ENCODE measurements at regions not wholly inside any gene's neighbourhood (a gene's known extent, or its start where the extent isn't known, plus 50 kb on each side); places are given as distances from the start of the nearest gene placed in this dataset.
"Not testable (repeated sequence)": the region's sequence is repeated elsewhere in the genome, so short reads cannot be mapped to it uniquely, and the experiment has no call there.

DNA sequence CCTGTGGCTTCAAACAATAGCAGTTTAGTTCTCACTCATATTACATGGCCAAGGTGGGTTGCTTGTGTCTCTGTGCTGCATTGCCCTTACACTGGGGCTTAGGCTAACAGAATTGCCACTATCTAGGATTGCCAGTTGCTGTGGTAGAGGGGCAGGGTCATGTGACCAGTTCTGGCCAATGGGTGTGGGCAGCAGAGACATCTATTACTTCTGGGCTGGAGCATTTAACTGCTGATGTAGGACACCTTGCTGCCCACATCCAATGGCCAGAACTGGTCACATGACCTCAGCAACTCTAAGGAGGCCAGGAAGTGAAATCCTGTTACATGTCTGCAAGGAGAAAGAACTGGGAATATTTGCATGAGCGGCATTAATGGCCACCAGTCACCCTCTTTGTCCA lies 199.3 kb downstream of the C9orf152 start:
- DNase-seq (ENCODE audit: insufficient read length, low spot score) (no peak), FAIRE-seq (no peak)

DNA sequence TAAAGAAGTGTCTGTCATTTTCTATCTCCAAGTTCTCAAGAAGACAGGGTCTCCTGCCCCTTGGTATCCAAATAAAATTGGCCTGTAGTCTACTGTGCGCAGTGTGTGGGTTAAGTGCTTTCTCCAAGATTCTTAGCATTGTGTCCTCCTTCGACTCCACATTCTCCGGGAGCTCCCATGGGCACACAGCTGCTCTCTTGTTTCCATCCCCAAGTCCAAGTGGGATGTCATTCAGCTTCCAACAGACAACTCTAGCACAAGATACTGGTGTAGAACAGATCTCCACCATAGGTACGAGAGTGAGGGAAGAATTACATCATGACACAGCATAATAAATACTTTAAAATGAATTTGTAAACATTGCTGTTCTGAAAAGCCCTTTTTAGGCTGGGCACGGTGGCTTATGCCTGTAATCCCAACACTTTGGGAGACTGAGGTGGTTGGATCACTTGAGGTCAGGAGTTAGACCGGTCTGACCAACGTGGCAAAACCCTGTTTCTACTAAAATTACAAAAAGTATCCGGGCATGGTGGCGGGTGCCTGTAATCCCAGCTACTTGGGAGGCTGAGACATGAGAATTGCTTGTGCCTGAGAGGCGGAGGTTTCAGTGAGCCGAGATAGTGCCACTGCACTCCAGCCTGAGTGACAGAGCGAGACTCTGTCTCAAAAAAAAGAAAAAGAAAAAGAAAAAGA lies 196.2 kb downstream of the C9orf152 start:
- FAIRE-seq (no peak), DNase-seq (ENCODE audit: insufficient read length, low spot score) (no peak)

DNA sequence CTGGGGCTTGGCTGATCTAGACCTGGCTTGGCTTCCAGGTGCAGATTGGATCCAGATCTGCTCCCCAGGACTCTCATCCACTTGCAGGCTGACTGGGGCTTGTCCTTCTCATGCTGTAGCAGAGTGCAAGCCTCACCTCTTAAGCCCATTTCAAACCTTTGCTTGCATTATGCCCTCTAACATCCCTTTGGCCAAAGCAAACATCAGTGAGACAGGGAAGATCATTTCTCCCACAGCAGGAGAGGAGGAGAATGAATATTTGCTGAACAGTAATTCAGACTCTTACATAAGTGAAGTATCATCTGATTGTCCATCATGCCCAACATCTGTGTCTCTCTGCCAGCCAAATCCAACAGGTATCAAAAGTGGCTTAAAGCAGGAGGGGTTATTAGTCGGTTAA lies 194.9 kb downstream of the C9orf152 start:
- no peak for DNase-seq (ENCODE audit: insufficient read length, low spot score)
- no peak for FAIRE-seq

DNA sequence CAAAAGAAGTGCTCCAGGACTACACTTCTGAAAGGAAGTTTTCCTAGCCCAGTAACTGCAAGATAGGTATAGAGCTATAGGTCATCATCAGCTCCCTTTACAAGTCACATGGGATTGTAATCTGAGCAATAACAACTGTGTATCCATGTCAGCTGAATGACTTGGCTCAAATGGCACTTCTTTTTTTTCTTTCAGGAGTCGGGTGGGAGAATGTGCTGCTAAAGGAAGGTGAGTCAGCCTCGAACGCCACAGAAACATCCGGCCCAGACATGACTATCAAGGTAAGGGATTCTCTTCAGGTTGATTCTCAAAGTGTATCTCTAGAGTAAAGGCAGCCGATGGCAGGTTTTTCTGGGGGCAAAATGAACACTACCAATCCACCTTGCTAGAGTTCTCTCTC lies 192.2 kb downstream of the C9orf152 start:
- FAIRE-seq: peak; percentile 20

DNA sequence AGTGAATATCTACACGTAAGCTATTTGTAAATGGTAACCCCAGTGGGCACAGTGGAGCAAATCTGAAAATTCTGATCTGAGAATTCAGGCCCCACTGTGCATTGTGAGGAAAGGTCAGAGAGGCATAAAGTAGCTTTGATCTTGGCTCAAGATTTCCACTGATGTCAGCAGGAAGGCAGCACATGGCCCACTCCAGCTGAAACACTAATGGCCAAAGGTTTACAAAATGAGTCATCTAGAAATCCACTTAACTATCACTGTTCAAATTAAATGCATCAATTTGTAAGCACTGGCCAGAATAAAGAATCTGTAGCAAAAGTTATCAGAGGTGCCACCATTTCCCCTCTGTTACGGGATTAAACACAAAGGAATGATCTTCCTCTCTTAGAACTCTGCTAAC lies 191.6 kb downstream of the C9orf152 start:
- FAIRE-seq: no peak
- no peak for DNase-seq (ENCODE audit: insufficient read length, low spot score)

More for the DNA sequence above, 192.2 kb downstream of the C9orf152 start:
- DNase-seq (ENCODE audit: insufficient read length, low spot score): peak; percentile 65

DNA sequence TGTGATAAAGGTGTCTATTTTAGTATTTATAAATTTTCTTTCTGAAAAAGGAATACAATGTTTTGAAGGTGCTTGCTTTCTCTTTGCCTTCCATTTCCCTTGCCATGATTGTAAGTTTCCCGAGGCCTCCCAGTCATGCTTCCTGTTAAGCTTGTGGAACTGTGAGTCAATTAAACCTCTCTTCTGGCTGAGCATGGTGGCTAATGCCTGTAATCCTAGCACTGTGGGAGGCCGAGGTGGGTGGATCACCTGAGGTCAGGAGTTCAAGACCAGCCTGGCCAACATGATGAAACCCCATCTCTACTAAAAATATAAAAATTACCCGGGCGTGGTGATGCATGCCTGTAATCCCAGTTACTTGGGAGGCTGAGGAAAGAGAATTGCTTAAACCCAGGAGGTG lies 187.7 kb downstream of the C9orf152 start:
- FAIRE-seq; DNase-seq (ENCODE audit: insufficient read length, low spot score): not testable (repeated sequence)

DNA sequence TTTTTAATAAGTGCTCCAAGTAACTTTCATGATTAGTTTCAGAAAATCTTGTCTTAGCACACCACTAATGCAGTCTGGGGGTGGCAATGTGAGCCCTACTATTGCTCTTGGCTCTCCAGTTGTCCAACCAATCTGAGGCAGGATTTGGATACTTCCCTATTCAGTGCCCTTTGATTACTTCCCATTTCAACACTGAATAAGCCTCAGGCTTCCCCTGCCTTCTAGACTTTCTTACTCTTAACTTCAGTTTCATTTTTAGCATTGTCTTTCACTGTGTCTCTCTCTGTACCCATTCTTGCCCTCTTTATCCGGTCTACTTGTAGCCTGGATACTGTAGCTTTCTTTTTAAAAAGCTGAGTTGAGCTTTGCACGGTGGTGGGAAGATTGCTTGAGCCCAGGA lies 186.1 kb downstream of the C9orf152 start:
- no peak for DNase-seq (ENCODE audit: insufficient read length, low spot score)
- FAIRE-seq: no peak

DNA sequence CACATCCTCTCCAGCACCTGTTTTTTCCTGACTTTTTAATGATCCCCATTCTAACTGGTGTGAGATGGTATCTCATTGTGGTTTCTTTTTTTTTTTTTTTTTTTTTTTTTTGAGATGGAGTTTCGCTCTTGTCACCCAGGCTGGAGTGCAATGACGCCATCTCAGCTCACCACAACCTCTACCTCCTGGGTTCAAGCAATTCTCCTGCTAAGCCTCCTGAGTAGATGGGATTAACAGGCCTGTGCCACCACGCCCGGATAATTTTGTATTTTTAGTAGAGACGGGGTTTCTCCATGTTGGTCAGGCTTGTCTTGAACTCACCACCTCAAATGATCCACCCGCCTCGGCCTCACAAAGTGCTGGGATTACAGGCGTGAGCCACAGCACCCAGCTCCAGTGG lies 184.7 kb downstream of the C9orf152 start:
- not testable (repeated sequence) for FAIRE-seq; DNase-seq (ENCODE audit: insufficient read length, low spot score)

DNA sequence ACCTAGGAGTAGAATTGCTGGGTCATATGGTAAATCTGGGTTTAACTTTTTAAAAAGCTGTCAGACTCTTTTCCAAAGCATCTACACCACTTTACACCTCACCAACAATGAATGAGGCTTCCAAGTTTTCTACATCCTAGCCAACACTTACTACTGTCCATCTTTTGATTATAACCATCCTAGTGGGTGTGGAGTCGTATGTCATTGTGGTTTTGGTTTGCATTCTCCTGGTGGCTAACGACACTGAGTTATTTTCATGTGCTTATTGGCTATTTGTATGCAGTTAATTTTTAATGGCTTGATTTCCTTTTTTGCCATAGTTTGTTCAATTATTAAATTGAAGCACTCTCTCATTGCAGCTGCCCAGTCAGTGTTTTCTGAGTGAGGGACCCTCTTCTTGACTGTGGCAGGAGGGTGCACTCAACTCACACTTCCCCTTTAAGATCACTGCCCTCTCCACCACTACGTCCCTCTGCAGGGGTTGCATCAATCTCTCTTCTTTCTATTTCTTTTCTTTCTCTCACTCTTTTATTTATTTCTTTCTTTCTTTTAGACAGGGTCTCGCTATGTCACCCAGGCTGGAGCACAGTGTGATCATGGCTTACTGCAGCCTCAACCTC lies 182.3 kb downstream of the C9orf152 start:
- no peak for FAIRE-seq
- no peak for DNase-seq (ENCODE audit: insufficient read length, low spot score)

DNA sequence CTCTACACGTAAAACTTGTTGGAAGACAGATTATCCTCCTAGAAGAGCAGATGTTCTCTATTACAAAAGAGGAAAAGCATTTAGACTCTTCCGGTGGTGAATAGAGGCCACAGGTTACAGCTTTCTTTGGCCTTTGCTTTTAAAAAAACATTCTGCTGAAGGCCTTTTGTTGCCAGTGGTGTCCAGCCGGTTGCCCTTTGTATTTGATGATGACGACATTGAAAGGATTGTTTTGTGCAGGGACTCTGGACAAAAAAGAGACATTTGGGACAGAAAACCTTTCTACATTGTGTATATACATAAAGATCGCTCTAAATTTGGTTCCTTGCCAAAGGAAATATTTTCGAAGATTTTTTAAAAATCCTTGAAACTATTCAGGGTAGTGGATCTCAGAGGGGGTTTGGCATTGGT lies 180.3 kb downstream of the C9orf152 start:
- no peak for DNase-seq (ENCODE audit: insufficient read length, low spot score)
- no peak for FAIRE-seq

DNA sequence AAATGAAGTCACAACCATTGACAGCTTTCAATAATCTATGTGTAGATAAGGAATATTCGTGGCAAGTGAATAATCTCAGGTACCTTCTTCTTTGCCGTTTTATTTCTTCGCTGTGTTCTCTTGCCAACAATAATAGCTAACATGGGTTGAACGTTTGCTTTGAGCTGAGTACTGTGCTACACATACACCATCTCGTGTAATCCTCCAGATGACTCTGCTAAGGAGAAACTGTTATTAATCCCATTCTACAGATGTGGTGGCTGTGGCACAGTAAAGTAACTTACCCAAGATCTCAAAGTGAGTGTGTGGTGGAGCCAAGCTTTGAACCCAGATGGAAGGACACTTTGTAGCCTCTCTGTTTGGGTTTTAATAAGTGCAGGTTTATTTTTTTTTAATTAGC lies 179.7 kb downstream of the C9orf152 start:
- FAIRE-seq: no peak

DNA sequence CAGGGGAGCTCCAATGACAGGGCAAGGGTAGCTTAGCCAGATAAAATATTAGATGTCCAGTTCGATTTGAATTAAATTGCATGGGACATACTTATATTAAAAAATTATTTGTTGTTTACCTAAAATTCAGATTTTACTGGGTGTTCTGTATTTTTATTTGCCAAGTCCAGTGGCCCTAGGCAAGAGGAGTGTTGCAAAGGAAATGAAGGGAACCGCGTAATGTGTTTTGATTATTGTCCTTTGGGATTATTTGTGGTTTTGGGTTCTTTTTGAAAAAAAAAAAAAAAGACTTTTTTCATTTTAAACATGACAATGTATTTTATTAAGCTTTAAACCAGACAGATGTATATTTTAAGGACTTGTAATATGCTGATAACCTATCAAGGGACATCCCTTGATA lies 179.3 kb downstream of the C9orf152 start:
- FAIRE-seq: no peak
- DNase-seq (ENCODE audit: insufficient read length, low spot score): no peak

More for the DNA sequence above, 179.7 kb downstream of the C9orf152 start:
- DNase-seq (ENCODE audit: insufficient read length, low spot score): no peak

DNA sequence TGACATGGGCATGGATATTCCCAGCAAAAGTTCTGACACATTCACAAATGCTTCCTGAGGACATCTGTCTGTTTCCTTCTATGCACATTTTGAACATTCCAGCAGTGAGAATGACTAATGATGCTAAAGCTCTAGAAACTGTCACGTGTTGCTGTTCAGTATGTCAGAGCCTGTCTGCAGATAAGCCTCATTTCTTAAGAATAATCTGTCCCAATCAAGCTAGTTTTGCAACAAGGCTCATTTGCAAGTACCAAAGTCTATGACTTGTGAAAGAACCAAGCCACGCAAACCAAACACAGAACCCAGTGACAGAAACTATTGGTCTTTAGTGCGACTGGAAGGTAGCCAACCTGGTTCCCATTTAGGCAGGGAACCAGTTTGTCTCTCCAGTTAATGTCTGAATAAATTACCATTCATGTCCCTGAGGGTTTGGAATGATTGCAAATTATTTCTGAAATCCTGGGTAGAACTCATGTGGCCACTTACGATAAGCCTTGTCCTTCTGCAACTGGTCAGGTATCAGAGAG lies 178.5 kb downstream of the C9orf152 start:
- FAIRE-seq (peak; percentile 38), DNase-seq (ENCODE audit: insufficient read length, low spot score) (no peak)

DNA sequence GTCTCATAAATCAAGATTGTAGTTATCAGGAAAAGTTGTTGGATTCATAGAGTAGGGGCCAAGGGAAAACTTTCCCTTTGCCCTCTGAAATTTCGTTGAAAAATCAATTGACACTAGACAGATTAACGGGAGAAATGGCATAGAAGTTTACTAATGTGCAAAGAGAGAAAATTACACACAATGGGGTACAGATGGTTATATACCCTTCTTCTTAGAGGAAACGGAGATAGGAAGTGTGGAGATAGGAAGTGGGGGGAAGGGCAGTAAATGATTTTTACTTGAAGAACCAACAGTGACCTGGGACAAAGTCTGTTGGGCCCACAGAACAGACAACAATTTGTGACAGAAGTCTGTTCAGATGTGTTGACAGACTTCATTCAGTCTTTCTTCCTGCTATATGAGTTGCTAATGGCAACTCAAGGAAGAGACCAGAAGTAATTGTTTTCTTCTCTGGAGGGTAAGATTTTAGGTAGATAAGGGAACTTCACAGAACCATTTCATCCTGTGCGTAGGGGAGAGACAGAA lies 177.9 kb downstream of the C9orf152 start:
- DNase-seq (ENCODE audit: insufficient read length, low spot score) (no peak), FAIRE-seq (no peak)

DNA sequence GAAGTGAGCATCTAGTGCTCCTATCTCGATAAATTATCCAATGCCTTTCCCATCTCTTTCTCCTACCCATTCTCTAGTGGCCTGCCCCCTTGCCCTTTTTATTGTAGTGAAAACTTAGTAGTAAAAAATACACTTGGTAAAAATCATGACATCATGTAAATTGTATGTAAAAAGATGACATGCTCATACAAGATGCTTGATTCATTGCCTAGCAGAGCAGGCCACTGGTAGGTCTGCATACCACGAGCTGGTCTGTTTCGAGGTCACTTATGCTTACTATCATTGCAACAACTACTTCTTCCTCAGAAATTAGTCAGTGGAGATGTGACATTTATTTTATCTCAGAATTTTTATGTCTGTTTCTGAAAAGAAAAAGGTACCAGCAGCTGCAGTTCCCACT lies 177.3 kb downstream of the C9orf152 start:
- FAIRE-seq: no peak
- no peak for DNase-seq (ENCODE audit: insufficient read length, low spot score)

DNA sequence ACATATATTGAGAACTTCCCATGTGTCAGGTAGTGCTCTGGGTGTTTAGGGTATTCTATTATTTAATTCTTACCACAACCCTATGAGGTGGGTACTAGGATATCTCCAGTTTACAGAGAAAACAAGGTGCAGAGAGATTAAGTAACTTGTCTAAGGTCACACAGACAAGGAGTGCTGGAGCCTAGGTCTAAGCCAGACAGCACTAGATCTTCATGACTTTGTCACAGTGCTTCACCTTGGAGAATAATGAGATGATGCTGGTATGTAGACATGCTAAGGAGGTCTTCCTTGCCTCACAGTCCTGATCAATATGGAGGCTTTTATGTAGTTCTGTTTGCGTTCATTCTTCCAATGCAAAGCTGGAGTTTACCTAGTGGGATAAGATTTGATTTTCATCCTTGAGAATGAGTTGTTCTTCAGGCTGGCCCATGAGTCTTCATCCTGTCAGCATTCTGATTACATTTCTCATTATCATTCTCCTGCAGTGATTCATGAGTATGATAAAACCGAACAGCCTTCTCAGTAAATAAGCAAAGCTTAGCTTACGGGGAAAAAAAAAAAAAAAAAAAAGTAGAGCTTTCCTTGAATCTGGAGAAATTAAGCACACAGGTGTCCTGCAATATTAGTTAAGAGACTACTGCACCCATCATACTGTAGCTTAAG lies 176.3 kb downstream of the C9orf152 start:
- FAIRE-seq (peak; percentile 71), DNase-seq (ENCODE audit: insufficient read length, low spot score) (no peak)

DNA sequence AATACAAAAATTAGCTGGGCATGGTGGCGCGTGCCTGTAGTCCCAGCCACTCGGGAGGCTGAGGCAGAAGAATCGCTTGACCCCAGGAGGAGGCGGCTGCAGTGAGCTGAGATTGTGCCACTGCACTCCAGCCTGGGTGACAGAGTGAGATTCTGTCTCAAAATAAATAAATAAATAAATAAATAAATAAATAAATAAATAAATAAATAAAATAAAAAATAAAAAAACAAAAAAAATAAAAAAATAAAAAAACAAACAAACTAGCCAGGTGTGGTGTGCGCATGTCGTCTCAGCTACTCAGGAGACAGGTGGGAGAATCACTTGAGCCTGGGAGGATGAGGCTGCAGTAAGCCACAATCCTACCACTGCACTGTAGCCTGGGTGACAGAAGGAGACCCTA lies 175.4 kb downstream of the C9orf152 start:
- not testable (repeated sequence) for DNase-seq (ENCODE audit: insufficient read length, low spot score); FAIRE-seq

DNA sequence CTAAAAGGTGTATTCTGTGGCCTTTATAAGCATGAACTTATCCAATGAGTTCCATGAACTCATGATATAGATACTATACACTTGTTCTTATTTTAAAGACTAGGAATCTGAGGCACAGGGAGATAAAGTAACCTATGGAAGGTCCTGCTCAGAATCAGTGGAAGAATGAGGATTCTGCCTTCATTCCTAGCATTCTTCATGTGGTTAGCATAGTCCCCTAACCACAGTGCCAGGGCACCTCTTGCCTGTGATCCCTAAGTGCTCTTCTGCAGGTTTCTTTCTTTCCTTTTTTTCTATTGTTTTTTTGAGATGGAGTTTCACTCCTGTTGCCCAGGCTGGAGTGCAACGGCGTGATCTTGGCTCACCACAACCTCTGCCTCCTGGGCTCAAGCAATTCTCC lies 174.1 kb downstream of the C9orf152 start:
- no peak for DNase-seq (ENCODE audit: insufficient read length, low spot score)
- FAIRE-seq: no peak

DNA sequence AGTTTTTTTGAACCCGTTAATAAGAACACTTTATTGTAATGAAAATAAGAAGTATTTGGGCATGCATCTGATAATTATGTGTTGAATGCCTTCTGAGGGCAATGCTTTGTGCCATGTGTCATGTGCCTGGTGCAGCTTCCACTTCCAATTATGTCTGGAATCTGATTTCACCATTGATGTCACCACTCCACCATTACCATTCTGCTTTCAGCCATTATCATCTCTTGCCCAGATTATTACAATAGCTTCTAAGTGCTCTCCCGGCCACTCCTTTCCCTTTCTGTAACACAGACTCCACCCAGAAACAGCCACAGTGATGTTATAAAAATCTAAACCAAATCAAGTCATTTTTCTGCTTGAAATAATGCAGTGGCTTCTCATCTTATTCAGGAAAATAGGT lies 171.7 kb downstream of the C9orf152 start:
- DNase-seq (ENCODE audit: insufficient read length, low spot score) (no peak), FAIRE-seq (no peak)

DNA sequence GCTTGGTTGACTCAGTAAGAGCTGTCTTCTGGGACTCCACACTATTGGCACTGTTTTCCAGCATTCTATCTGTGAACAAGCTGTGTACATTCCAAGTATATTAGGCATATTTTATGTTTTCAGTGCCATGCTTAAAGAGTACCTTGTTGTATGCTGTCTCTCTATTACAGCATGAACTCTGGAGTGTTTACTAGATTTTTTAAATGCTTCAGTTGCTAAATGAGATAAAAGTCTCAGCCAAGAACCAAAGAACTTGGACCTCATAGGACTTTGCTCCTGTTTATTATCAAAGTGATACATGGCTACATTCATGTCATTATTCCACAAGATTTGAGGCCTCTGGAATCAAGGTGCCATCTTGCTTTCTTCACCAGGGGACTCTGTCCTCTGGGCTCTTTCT lies 167.2 kb downstream of the C9orf152 start:
- DNase-seq (ENCODE audit: insufficient read length, low spot score) (no peak), FAIRE-seq (no peak)

DNA sequence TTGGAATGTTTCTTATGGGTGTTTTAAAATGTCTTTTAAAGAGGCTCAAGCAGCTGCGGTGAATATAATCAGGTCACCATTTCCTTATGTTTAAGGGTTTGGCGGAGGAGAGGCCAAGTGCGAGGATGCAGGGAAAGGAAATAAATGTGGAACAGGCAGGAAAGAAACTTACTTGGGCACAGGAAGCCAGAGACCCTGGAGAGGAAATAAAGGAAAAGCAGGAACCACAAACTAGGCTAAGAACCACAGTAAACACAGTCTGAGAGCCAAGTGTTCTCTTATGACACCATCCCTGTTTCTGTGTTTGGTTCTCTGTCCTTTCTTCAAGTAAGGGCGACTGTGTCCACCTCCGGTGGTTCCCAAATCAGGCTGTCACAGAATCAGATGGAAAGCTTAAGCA lies 166.5 kb downstream of the C9orf152 start:
- no peak for FAIRE-seq
- DNase-seq (ENCODE audit: insufficient read length, low spot score): no peak
